Tibial nerve (tissue), 4 donors: ENCODE measurements at regions not wholly inside any gene's neighbourhood (a gene's known extent, or its start where the extent isn't known, plus 50 kb on each side); places are given as distances from the start of the nearest gene placed in this dataset.

ENCODE experiments used
- DNase-seq, 2 donors: peaks; one replicate each; pipeline ENCODE4 v3.0.0-alpha.2; 2019; ENCODE audit warnings: low spot score in 2 of 2
- H3K27ac ChIP-seq, 4 donors: fragments of 200-600 bp; sonication (generic) in 3 of 4; one replicate each; pipeline ENCODE4 v1.5.1; 2017 to 2019; ENCODE audit warnings: mild to moderate bottlenecking in 1 of 4
- H3K27me3 ChIP-seq, 2 donors: fragments of 200-600 bp; sonication (generic) in 1 of 2; one replicate each; pipeline versions ENCODE4 v1.5.1 to v1.6.0; 2017 to 2019
- H3K36me3 ChIP-seq, 3 donors: fragments of 200-600 bp; sonication (generic); one replicate each; pipeline ENCODE4 v1.5.1; 2018 to 2019
- H3K4me1 ChIP-seq, 4 donors: fragments of 200-600 bp; sonication (generic) in 3 of 4; one replicate each; pipeline ENCODE4 v1.5.1; 2017 to 2019
- H3K4me3 ChIP-seq, 4 donors: fragments of 200-600 bp; sonication (generic) in 3 of 4; one replicate each; pipeline ENCODE4 v1.5.1; 2017 to 2019; ENCODE audit warnings: mild to moderate bottlenecking in 1 of 4, moderate library complexity in 1 of 4
- H3K9me3 ChIP-seq, 4 donors: fragments of 200-600 bp; sonication (generic) in 3 of 4; one replicate each; pipeline ENCODE4 v1.5.1; 2017 to 2019
- CTCF ChIP-seq, 5 experiments: fragments of 200-600 bp in 3 of 5; fragments of 450-650 bp in 2 of 5; sonication (generic) in 3 of 5; IDR thresholded peaks; one replicate each; pipeline ENCODE4 v1.5.1; 2016 to 2019; ENCODE audit warnings: antibody characterized with exemption in 5 of 5, mild to moderate bottlenecking in 3 of 5, moderate library complexity in 2 of 5
- EP300 ChIP-seq, 2 donors: sonication (generic); formaldehyde crosslinking; IDR thresholded peaks; one replicate each; pipeline ENCODE4 v1.6.1; 2017; ENCODE audit warnings: antibody characterized with exemption in 2 of 2, mild to moderate bottlenecking in 1 of 2
- POLR2A ChIP-seq, 2 donors: fragments of 450-650 bp; IDR thresholded peaks; one replicate each; pipeline ENCODE4 v1.6.1; 2017; ENCODE audit warnings: antibody characterized with exemption in 2 of 2, mild to moderate bottlenecking in 2 of 2, moderate library complexity in 2 of 2
- WGBS, 2 donors: methylation state at CpG; one replicate each; pipeline ENCODE4 v1.1.5; 2018; 5-methylcytosine and 5-hydroxymethylcytosine counted together

GRCh38 chr11:26199331-26200095, 132.4 kb upstream of the ANO3 start:
- no peaks in the 10 kb centered on the region for H3K9me3 ChIP-seq
- no peak overlapping the region for H3K27ac ChIP-seq
- H3K36me3 ChIP-seq = no peaks in the 10 kb centered on the region
- no peak overlapping the region for H3K4me3 ChIP-seq
- TF ChIP-seq CTCF (IDR thresholded peaks at IDR 0.05) (no peak), POLR2A (IDR thresholded peaks at IDR 0.05) (no peak), EP300 (IDR thresholded peaks at IDR 0.05) (no peak)
- 71 to 72% methylated on average over 4 of the region's 4 CpGs for WGBS, 2 donors
- no peaks in the 10 kb centered on the region for H3K4me1 ChIP-seq
- H3K27me3 ChIP-seq = no peaks in the 10 kb centered on the region
- no peak for DNase-seq

DNA sequence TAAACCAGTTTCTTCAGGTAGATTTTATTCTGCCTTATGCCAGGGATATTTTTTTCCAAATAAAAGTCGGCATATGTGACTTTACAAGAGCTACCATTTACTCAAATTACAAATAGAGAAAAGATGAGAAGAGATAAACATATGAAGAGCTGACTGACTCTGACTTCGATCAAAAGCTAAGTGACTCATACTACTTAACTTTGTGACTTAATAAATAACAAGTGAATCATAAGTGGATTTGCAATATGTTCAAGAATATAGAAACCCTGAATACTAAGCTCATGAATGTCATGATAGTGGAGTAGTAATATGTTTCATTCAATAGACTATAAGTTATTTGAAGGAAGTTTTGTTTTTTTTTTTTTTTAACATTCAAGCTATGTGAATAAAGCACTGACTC, 130.5 kb upstream of the ANO3 start:
- TF ChIP-seq CTCF (IDR thresholded peaks at IDR 0.05) = no peak
- no peak for TF ChIP-seq POLR2A (IDR thresholded peaks at IDR 0.05)
- TF ChIP-seq EP300 (IDR thresholded peaks at IDR 0.05) = no peak
- 86% methylated on average over 2 of the region's 2 CpGs for WGBS, 2 donors
- no peak overlapping the region for H3K27ac ChIP-seq

DNA sequence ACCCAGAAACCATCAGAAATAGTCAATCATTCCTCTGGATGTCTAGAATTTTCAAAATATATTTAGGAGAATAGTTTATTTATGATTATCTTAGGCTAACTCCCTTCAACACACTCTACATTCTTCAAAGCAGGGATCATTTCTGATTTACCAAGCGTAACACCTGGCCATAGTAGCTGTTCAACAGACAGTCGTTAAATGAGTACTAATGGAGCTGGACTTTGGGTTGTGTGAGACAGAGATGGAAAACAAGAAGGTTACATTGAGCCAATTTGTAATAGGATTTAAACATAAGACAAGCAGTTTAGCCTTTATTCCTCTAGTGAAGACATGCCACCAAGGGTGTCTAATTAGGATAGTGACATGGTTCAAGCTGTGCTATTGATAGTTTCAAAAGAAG, 129.2 kb upstream of the ANO3 start:
- 93 to 96% methylated on average over 2 of the region's 2 CpGs for WGBS, 2 donors
- H3K27me3 ChIP-seq = no peaks in the 10 kb centered on the region
- no peak for DNase-seq
- TF ChIP-seq POLR2A (IDR thresholded peaks at IDR 0.05) (no peak), CTCF (IDR thresholded peaks at IDR 0.05) (no peak), EP300 (IDR thresholded peaks at IDR 0.05) (no peak)
- no peak overlapping the region for H3K4me3 ChIP-seq
- H3K9me3 ChIP-seq = no peaks in the 10 kb centered on the region
- H3K4me1 ChIP-seq = no peaks in the 10 kb centered on the region
- H3K36me3 ChIP-seq = no peaks in the 10 kb centered on the region
- H3K27ac ChIP-seq = no peak overlapping the region

More for the DNA sequence above, 130.5 kb upstream of the ANO3 start:
- no peaks in the 10 kb centered on the region for H3K27me3 ChIP-seq
- H3K9me3 ChIP-seq = no peaks in the 10 kb centered on the region
- H3K4me1 ChIP-seq = no peaks in the 10 kb centered on the region
- no peak for DNase-seq
- H3K36me3 ChIP-seq = no peaks in the 10 kb centered on the region
- H3K4me3 ChIP-seq = no peak overlapping the region

- TF ChIP-seq CTCF (IDR thresholded peaks at IDR 0.05) (no peak), POLR2A (IDR thresholded peaks at IDR 0.05) (no peak), EP300 (IDR thresholded peaks at IDR 0.05) (no peak)
- Histone ChIP-seq H3K27ac (no peak overlapping the region), H3K36me3 (no peaks in the 10 kb centered on the region), H3K27me3 (no peaks in the 10 kb centered on the region), H3K4me3 (no peak overlapping the region), H3K9me3 (no peaks in the 10 kb centered on the region), H3K4me1 (no peaks in the 10 kb centered on the region)
- no peak for DNase-seq
- 70 to 74% methylated on average over 2 of the region's 2 CpGs for WGBS, 2 donors
Observed at GRCh38 chr11:26204101-26204500, 127.8 kb upstream of the ANO3 start.

- 77 to 83% methylated on average over 5 of the region's 5 CpGs for WGBS, 2 donors
- H3K4me3 ChIP-seq = no peak overlapping the region
- TF ChIP-seq POLR2A (IDR thresholded peaks at IDR 0.05) (no peak), CTCF (IDR thresholded peaks at IDR 0.05) (no peak), EP300 (IDR thresholded peaks at IDR 0.05) (no peak)
- H3K27me3 ChIP-seq = no peaks in the 10 kb centered on the region
- no peak for DNase-seq
- no peaks in the 10 kb centered on the region for H3K36me3 ChIP-seq
- H3K9me3 ChIP-seq = no peaks in the 10 kb centered on the region
- no peak overlapping the region for H3K27ac ChIP-seq
- no peaks in the 10 kb centered on the region for H3K4me1 ChIP-seq
Observed at GRCh38 chr11:26204839-26205238, 127.1 kb upstream of the ANO3 start.
